HG02970 (cell line): ENCODE measurements at regions not wholly inside any gene's neighbourhood (a gene's known extent, or its start where the extent isn't known, plus 50 kb on each side); places are given as distances from the start of the nearest gene placed in this dataset.

Experiments
- ATAC-seq: cut with Tn5 transposase; IDR thresholded peaks from one replicate; pipeline ENCODE4 v1.9.1; 2021; ENCODE audit warnings: mild to moderate bottlenecking, moderate library complexity, moderate number of reproducible peaks; ENCODE audit not compliant: unreplicated experiment, low FRiP score

DNA sequence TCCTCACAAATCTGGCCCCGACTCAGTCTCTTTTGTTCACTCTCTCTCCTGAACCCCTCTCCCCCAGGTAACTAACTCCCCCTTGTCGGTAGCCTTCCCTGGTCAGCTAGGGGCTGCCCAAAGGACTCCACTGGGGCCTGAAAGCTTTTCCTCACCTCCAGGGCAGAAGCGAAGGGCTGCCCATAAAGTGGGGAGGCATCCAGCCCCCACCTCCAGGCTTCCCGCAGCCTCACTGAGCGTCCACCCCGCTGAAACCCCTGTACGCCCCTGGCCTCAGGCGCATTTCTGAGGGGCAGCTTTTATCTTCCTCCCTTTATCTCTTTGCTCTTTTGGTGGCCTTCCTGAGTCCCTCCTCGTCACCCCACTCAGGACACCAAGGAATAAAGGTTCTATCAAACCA, 249.3 kb downstream of the CYP26B1 start:
- ATAC-seq = no peak

GRCh38 chr2:71897836-71898235, 249.8 kb downstream of the CYP26B1 start:
- ATAC-seq = no peak

- ATAC-seq = no peak
Measured at GRCh38 chr2:71897137-71897480, 250.6 kb downstream of the CYP26B1 start.

DNA sequence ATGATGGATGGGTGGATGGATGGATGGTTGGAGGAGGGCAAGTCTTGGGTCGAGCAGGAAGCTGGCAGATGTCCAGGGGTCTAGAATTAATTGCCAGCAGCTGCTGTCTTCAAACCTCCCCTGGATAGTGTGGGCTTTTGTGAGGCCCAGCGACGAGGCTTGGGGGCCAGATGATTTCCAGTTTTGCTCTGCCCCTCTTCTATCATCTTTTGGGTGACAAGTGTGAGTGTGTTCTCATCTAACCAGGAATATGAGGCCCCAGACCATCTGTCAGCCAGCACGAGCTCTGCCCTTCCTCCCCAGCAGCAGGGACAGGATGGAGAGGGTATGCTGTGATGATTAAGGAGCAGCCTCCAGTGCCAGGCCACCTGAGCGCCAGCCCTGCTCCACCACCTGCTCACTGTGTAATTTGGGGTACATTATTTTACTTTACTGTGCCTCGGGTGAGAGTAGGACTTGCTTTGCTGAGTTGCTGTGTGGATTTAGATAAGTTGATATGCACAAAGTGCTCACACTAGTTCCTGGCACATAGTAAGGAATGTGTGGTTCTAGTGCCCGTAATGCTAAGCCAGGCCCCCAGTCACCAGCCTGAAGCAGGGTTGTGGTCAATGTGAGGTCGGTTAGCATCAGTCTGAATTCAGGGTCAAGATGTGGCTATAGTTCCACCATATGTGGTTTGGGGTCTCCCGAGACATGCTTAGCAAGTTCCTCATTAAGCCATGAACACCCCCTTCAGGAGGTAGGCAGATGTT, 251.1 kb downstream of the CYP26B1 start:
- ATAC-seq = no peak

- ATAC-seq = no peak
Measured at GRCh38 chr2:71895320-71896161, 252.1 kb downstream of the CYP26B1 start.

DNA sequence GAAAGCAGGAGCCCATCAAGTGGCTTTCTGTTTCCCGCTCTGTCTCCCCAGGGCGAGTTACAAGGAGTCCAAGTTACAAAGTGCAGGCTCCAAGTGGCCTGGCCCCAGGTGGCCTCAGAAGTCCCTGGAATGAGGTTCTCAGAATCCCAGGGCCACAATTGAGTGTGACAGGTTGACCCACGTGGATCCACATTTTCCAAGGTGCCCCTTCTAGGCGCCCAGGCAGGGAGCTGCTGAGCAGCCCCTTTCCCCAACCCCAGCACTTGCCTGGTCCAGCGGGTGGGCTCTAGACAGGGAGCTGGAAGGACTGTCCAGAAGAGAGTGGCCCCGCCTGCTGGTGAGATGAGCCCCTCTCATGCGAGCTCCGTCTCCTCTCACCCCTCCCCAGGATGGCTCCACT, 253.4 kb downstream of the CYP26B1 start:
- ATAC-seq = no peak

GRCh38 chr2:71893646-71894045, 254.0 kb downstream of the CYP26B1 start:
- no peak for ATAC-seq

- ATAC-seq = no peak
Measured at GRCh38 chr2:71892896-71893295, 254.8 kb downstream of the CYP26B1 start.

- ATAC-seq = no peak
Measured at GRCh38 chr2:71892423-71892730, 255.3 kb downstream of the CYP26B1 start.

- ATAC-seq = no peak
Measured at GRCh38 chr2:71891719-71892422, 255.8 kb downstream of the CYP26B1 start.

DNA sequence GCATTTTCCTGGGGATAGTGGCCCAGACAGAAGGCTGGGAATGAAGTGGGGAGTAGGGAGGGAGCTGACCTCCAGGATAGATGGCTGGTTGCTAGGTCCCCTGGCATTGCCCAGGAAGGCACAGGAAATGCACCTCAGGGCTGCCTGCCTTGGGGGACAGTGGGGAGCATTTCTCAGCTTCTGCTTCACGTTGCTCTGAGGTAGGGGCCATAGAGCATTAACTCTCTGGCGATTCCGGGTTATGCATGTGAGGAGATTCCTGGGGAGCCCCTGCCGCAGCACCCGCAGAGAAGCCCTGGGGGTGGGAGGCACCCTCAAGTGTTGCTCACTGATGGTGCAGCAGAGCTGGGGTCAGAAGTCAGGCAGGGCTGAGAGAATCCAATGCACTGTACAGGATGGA, 256.5 kb downstream of the CYP26B1 start:
- ATAC-seq = no peak

DNA sequence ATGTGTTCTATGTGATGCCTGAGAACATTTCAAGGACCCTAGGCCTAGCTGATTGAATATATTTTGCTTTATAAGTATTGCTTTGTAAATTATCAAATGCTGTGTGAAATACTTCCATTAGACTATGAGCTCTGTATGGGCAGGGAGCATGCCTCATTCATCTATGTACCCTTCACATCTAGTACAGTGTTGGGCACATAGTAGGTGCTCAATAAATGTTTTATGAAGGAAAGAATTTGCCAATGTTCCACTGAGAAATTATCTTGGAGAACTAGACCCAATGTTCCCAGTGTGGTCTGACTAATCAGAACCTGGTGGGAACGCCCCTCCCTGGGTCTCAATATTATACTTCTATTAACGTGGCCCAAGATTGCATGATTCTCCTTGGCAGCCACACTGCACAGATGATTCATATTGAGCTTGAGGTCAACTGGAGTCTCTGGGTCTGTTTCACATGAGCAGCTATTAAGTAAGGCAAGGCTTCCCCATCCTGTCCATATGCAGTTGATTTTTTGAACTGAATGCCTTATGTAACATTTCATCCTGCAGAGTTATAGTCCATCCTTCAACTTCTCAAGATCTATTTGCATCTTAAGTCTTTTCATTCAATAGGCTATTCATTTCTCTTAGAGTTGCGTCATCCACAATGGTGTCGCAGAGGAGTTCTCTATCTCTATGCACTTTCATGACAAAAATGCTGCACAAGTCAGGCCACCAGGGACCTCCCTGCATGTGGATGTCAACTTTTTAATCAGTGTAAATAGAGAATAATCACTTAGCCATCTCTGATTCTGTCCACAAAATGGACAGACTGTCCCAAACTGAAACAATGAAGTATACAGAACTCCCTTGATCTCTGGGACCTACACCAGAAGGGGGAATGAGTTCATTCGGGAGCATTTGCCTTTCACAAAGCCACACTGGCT, 257.6 kb downstream of the CYP26B1 start:
- no peak for ATAC-seq

GRCh38 chr2:71888751-71889445, 258.8 kb downstream of the CYP26B1 start:
- no peak for ATAC-seq

- no peak for ATAC-seq
Measured at GRCh38 chr2:71887196-71887595, 260.5 kb downstream of the CYP26B1 start.

GRCh38 chr2:71886241-71886640, 261.4 kb downstream of the CYP26B1 start:
- ATAC-seq = no peak

DNA sequence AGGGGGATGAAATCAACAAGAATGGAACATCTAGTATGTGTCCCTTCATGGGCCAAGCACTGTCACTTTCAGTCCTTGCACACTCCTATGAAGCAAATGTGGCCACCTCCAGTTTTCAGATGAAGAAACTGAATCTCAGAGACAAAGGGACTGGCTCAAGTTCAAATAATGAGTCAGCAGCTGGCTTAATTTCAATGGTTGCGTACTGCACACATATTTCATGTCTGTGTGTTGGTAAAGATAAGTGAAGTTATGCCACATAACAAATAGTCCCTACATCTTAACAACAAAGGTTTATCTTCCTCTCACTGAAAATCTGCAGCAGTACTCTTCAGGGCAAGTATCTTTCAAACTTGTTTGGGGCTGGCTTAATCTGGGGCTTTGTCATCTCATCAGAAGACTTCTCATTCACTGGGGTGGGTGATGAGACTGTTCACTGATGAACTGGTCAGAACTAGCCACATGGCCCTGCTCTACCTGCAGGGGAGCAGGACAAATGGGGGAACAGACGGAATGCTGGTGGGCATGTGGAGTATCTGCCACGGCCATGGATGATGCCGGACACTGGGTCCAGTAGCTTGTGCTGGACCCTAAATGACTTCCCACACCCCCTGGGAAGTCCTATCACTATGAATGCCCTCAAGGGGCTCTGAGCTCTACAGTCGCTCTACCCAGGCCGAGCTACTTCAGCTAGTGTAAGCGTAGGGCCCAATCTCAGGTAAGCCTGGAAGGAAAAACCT, 263.2 kb downstream of the CYP26B1 start:
- ATAC-seq = no peak

- ATAC-seq = no peak
Measured at GRCh38 chr2:71882949-71883472, 264.7 kb downstream of the CYP26B1 start.

DNA sequence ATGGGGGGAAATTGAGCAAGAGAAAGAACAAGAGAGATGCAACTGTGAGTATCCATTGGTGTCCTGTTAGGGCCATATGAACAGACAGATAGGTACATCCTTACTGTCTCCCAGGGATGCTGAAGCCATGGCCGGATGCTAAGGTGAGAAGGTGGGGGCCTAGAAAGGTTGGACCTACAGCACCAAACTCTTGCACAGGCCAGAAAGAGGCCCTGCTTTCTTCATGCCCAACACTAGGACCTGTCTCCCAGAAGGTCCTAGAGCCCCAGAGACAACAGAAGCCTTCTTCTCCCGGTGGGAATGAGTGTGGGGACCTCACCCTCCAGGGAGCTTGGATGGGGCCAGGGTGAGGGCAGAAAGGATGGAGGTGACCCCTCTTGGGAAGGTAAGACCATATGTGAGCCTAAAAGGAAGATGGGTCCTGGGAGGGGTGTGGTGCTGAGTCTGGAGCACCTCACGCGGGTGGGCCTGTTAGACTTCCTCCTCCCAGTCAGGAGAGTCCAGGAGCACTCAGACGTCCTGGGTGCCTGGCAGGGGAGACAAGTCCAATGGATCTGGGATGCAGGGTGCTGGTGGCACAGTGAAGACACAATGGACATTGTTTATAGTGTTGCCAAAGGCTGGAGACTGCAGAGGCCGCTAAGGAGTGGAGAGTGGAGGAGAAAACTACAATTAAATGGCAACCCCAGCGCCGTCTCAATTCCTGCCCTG, 265.3 kb downstream of the CYP26B1 start:
- ATAC-seq = no peak
